ENCODE measurements at regions not wholly inside any gene's neighbourhood (a gene's known extent, or its start where the extent isn't known, plus 50 kb on each side); places are given as distances from the start of the nearest gene placed in this dataset.
A peak's percentile ranks its signal among the peaks of the same experiment; 100 is the strongest.

DNA sequence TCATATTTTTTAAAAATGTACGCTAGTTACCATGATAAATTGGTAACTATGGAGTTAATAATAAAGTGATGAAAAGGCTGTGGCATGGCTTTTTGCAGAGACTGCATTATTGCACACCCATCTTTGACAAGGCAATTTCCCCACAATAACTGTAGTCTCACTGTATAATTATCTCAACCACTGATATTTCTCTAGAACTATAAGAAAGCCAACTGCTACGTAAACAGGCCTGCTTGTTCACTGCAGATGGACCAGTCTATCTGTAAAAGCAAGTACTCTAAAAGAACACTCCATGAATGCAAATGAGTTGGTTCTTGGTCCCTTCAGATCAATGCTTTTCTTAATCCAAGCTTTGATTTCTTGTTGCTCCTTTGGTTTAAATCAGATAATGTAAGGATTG is 218.7 kb downstream of the RBM43 start:
- no peak for DNase-seq
- peaks cover 2% of the 10 kb centered on the region for H3K27me3 Mint-ChIP-seq
- intact Hi-C loops (cut with DNase I, micrococcal nuclease) = no loop called here
- H3K4me1 Mint-ChIP-seq = no peaks in the 10 kb centered on the region
- H3K9me3 Mint-ChIP-seq (ENCODE audit: low read depth) = no peaks in the 10 kb centered on the region
- no peak overlapping the region for H3K27ac Mint-ChIP-seq
- no peak overlapping the region for H3K4me3 Mint-ChIP-seq
- no peak for ATAC-seq
- ChIA-PET CTCF (no interaction called here), POLR2A (no interaction called here)
- H3K36me3 Mint-ChIP-seq (ENCODE audit: low read depth) = no peaks in the 10 kb centered on the region

DNA sequence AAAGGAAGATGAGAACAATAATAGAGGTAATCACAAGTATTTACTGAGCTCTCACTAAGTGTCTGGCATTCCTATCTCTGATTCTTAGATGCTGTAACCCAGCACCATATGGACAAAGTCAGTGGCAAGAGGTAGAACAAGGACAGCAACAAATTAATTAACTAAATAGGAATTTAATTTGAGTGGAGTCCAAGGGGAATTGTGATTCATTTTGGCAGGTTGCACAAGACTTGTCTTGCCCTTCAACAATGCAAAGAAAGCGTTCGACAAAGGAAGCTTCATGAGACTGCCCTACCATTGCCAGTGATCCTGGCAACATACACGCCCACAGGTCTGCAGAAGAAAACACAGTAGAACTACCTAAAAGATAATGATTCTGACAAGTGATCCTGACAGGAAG is 221.6 kb downstream of the RBM43 start:
- H3K4me1 Mint-ChIP-seq = no peaks in the 10 kb centered on the region
- ATAC-seq (no peak), DNase-seq (no peak)
- H3K9me3 Mint-ChIP-seq (ENCODE audit: low read depth) = no peaks in the 10 kb centered on the region
- peaks cover 2% of the 10 kb centered on the region for H3K27me3 Mint-ChIP-seq
- ChIA-PET CTCF (no interaction called here), POLR2A (no interaction called here)
- no peak overlapping the region for H3K4me3 Mint-ChIP-seq
- H3K27ac Mint-ChIP-seq = no peak overlapping the region
- intact Hi-C loops (cut with DNase I, micrococcal nuclease) = no loop called here
- H3K36me3 Mint-ChIP-seq (ENCODE audit: low read depth) = no peaks in the 10 kb centered on the region

DNA sequence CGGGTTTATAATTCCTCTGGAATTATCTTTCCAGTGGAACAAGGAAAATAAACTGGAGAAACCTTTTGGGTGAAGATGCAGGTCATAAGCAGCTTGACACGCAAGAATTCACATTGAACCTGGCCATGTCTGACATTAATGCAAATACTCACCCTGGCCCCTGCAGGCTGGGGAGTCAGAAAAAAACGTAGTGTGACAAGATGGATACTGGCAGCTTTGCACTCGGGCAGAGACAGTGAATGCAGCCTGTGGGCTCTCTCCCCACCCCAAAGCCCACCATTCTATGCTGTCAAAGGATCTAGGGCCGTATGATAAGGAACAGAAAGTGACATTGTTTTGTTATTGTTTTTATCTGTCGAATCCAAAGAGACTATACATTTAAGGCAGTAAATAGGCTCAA is 223.1 kb downstream of the RBM43 start:
- H3K4me1 Mint-ChIP-seq = no peaks in the 10 kb centered on the region
- intact Hi-C loops (cut with DNase I, micrococcal nuclease) = no loop called here
- POLR2A ChIA-PET = no interaction called here
- DNase-seq = no peak
- CTCF ChIA-PET = interaction anchor here (0.6 kb wide), 1 partner anchor 109 kb away, joined by 3 read pairs; no protein-coding TSS in a partner anchor
- peaks cover 4% of the 10 kb centered on the region for H3K27me3 Mint-ChIP-seq
- no peak overlapping the region for H3K27ac Mint-ChIP-seq
- H3K36me3 Mint-ChIP-seq (ENCODE audit: low read depth) = no peaks in the 10 kb centered on the region
- no peaks in the 10 kb centered on the region for H3K9me3 Mint-ChIP-seq (ENCODE audit: low read depth)
- H3K4me3 Mint-ChIP-seq = no peak overlapping the region
- no peak for ATAC-seq

DNA sequence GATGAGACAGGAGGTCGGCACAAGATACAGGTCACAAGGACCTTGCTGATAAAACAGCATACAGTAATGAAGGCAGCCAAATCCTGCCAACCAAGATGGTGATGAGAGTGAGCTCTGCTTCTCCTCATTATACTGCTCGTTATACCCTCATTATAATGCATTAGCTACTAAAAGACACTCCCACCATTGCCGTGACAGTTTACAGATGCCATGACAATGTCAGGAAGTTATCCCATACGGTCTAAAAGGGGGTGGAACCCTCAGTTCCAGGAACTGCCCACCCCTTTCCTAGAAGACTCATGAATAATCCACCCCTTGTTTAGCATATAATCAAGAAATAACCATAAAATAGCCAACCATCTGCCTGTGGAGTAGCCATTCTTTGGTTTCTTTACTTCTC is 224.2 kb downstream of the RBM43 start:
- Mint-ChIP-seq H3K27me3 (peaks cover 2% of the 10 kb centered on the region), H3K4me1 (no peaks in the 10 kb centered on the region), H3K9me3 (ENCODE audit: low read depth) (no peaks in the 10 kb centered on the region), H3K27ac (no peak overlapping the region), H3K36me3 (ENCODE audit: low read depth) (no peaks in the 10 kb centered on the region), H3K4me3 (no peak overlapping the region)
- no peak for DNase-seq
- CTCF ChIA-PET = no interaction called here
- POLR2A ChIA-PET = no interaction called here
- ATAC-seq = no peak
- intact Hi-C loops (cut with DNase I, micrococcal nuclease) = no loop called here

DNA sequence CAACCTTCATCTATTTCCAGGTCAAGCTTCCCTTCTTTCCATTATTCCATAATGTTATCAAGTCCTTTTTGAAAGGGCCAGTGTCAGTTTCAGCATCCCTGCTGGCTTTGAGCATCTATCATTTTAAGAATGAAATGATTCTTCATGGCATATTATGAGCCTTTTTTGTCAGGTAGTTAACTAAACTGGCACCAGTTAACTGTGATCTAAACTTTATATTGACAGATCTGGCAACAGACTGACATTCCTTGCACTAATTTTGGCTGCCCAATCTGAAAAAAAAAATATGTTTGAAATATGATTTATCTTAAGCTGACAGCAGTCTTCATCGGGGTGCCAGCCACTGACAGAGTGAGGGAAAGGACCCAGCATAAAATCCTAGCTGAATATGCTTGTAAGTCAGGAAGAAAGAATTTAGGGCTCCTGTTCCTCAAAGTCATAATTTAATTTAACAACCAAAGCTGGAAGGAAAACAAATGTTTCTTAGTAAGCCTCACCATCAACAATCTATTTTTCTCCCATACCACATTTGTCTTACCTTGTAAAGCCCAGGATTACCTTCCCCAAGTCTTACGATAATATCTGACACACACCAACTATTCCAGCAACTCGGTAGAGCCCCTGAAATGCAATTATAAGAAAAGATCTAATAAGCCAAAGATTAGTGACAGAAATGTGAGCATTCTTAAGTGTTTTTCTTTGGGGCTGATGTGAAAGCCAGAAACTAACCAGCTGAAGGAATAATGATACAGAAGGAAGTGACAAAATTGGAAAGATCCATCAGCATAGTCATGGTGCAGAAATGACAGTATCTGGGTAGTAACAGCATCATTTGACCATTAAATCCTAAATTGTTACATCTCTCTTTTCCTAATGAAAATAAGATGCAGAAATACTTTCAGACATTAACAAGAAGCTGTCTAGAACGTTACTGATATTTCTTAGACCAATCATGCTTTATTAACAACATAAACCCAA is 228.1 kb downstream of the RBM43 start:
- H3K27me3 Mint-ChIP-seq = peaks cover 5% of the 10 kb centered on the region
- CTCF ChIA-PET = interaction anchor here (0.6 to 1.5 kb wide), 5 partner anchors 14 to 295 kb away, joined by 3 to 6 read pairs (median 3); no protein-coding TSS in a partner anchor
- H3K4me1 Mint-ChIP-seq = peaks cover 8% of the 10 kb centered on the region
- POLR2A ChIA-PET = no interaction called here
- no peak overlapping the region for H3K27ac Mint-ChIP-seq
- intact Hi-C loops (cut with DNase I, micrococcal nuclease) = no loop called here
- ATAC-seq (no peak), DNase-seq (no peak)
- no peaks in the 10 kb centered on the region for H3K36me3 Mint-ChIP-seq (ENCODE audit: low read depth)
- no peak overlapping the region for H3K4me3 Mint-ChIP-seq
- no peaks in the 10 kb centered on the region for H3K9me3 Mint-ChIP-seq (ENCODE audit: low read depth)

DNA sequence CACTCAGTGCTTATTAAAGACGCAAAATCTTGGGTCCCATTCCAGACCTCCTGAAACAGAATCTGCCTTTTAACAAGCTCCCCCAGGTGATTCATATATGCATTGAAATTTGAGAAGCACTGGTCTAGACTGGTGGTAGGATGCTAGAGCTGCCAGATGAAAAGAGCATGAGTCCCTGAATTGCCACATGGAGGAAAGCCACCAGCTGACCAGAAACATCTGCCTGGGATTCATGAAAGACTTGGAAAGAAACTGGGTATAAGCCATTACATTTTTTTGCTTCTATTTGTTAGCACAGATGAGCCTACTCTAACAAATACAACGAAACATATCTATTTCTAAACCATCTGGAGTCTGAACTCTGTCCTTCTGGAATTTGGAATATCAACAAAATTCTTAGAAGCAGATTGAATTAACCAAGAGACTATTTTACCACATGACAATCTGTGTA is 228.9 kb downstream of the RBM43 start:
- peaks cover 8% of the 10 kb centered on the region for H3K4me1 Mint-ChIP-seq
- H3K36me3 Mint-ChIP-seq (ENCODE audit: low read depth) = no peaks in the 10 kb centered on the region
- no peak overlapping the region for H3K27ac Mint-ChIP-seq
- DNase-seq = no peak
- H3K27me3 Mint-ChIP-seq = peaks cover 5% of the 10 kb centered on the region
- intact Hi-C loops (cut with DNase I, micrococcal nuclease) = no loop called here
- no peaks in the 10 kb centered on the region for H3K9me3 Mint-ChIP-seq (ENCODE audit: low read depth)
- H3K4me3 Mint-ChIP-seq = no peak overlapping the region
- POLR2A ChIA-PET = no interaction called here
- CTCF ChIA-PET = interaction anchor here (0.9 to 1.5 kb wide), 2 partner anchors 13 to 206 kb away, joined by 3 to 6 read pairs; no protein-coding TSS in a partner anchor
- no peak for ATAC-seq

DNA sequence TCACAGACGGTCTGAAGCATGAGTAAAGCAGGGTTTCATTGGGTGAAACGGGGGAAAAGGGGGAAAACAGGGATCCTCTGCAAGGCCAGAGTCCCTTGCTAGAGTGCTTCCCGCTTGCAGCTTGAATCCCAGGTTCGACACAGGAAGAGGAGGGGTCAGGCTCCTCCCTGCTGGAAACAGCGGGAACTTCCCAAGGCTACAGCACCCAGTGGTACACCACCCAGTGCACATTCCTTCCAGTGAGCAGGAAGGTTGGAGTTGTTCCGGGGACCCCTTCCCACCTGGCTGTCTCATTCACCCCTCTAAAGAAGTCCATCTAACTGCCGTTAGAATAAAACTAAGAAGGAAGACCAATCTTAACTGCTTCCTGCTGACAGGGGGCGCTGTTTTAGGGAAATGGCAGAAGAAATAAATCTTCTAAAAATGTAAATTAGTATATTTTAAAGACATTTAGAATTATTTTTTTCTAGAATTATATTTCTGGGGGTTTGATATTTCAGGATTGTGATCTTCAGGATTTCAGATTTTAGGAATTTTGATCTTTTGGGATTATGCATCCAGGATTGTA is 230.9 kb downstream of the RBM43 start:
- POLR2A ChIA-PET = no interaction called here
- CTCF ChIA-PET = interaction anchor here (1.4 to 1.5 kb wide), 3 partner anchors 14 to 208 kb away, joined by 4 to 5 read pairs (median 4); no protein-coding TSS in a partner anchor
- Mint-ChIP-seq H3K27ac (no peak overlapping the region), H3K4me1 (peaks cover 8% of the 10 kb centered on the region), H3K4me3 (no peak overlapping the region), H3K9me3 (ENCODE audit: low read depth) (no peaks in the 10 kb centered on the region), H3K36me3 (ENCODE audit: low read depth) (no peaks in the 10 kb centered on the region), H3K27me3 (peaks cover 5% of the 10 kb centered on the region)
- intact Hi-C loops (cut with DNase I, micrococcal nuclease) = no loop called here
- ATAC-seq (no peak), DNase-seq (peak; percentile 29)

DNA sequence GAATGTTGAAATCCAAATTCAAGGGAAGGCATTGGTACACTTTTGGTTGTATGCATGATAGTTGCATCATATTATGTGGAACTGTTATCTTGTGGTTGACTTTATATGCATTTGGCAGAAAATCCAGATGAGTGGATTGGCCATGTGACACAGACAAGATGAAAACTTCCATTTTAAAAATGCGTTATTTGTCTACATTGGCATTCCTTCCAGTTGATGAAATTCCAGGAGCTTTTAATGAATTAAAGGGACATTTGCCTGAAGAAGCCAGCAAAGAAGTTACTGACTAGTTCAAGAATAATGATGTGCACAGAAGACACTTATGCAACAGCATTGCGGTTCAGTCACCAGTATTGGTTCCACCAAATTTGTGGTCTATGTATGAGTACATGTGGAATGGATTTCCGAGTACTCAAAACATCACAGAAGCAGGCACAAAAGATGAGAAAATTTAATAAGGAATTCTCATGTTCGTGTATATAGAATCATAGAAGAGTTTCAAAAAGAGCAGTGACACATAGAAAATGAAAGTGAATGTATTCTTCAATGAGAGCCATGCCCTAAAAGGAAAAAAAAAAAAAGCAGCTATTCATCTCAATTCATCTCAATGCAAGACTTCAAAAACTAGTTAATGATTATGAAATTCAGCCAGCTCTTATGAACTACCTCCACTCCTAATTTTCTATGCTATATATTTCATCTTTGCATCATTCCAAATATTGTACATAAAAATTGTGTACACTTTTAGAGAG is 232.1 kb downstream of the RBM43 start:
- Mint-ChIP-seq H3K9me3 (ENCODE audit: low read depth) (no peaks in the 10 kb centered on the region), H3K4me1 (peaks cover 8% of the 10 kb centered on the region), H3K36me3 (ENCODE audit: low read depth) (no peaks in the 10 kb centered on the region), H3K27me3 (peaks cover 3% of the 10 kb centered on the region), H3K27ac (no peak overlapping the region), H3K4me3 (no peak overlapping the region)
- intact Hi-C loops (cut with DNase I, micrococcal nuclease) = no loop called here
- DNase-seq = no peak
- CTCF ChIA-PET = interaction anchor here (0.6 kb wide), 1 partner anchor 209 kb away, joined by 3 read pairs; no protein-coding TSS in a partner anchor
- POLR2A ChIA-PET = no interaction called here
- peak; percentile 42 for ATAC-seq

DNA sequence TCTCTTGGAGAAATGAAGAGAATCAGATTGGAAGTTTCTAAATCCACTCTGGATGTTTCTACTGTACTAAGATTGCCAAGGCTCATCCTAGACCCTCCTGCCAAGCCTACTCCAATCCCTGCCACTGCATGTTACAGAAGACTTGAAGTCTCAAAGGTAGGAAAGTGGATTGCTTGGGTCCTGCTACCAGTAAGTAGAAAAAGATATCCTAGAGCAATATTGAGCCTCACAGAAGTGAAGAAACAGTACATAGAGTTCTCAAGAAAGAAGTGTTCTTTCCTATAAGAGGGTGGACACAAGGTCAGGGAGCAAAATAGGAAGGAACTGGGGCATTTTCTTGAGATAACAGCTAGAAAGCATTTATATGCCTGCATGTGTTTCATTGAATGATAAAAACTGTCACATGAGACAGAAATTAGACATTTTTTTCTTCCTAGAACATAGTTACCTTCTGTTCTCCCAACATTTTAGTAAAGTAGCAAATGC is 232.9 kb downstream of the RBM43 start:
- H3K27me3 Mint-ChIP-seq = peaks cover 3% of the 10 kb centered on the region
- POLR2A ChIA-PET = no interaction called here
- DNase-seq (no peak), ATAC-seq (no peak)
- CTCF ChIA-PET = no interaction called here
- H3K27ac Mint-ChIP-seq = no peak overlapping the region
- intact Hi-C loops (cut with DNase I, micrococcal nuclease) = no loop called here
- H3K36me3 Mint-ChIP-seq (ENCODE audit: low read depth) = no peaks in the 10 kb centered on the region
- peaks cover 8% of the 10 kb centered on the region for H3K4me1 Mint-ChIP-seq
- no peak overlapping the region for H3K4me3 Mint-ChIP-seq
- H3K9me3 Mint-ChIP-seq (ENCODE audit: low read depth) = no peaks in the 10 kb centered on the region

DNA sequence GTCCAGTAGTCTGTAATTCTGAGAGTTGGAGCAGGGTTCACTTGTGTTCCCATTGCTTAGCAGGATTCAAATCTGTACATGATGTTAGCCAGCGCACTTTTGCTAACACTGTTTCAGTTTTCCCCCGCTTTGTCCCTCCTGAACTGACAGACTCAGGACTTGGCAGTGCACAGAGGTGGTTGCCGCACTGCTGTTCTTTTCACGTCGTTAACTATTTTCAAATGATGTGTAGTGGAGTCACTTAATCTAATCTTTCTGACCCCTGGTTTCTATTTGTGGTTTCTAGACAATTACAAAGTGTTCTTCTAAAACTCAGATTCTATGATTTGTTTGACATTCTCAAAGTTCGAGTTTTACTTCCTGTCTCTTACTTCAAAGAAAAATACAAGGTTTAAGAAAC is 234.5 kb downstream of the RBM43 start:
- H3K36me3 Mint-ChIP-seq (ENCODE audit: low read depth) = no peaks in the 10 kb centered on the region

DNA sequence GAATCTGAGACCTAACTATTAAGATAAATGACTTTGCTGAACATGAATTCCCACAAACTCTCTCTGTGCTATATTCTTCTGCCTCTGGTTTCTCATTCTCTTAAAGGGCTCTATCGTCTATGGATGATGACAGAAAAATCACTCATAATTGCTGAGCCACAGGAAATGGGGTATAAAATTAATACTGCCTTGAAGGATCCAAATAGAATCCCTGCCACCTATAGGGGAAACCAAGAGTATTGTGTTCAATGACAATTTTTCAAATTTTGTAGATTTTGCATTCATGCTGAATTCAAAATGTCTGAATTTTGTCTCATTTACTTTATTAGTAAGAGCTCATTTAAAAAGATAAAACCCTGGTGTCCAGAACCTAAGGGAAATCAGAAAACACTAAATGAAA is 235.8 kb downstream of the RBM43 start:
- Mint-ChIP-seq H3K4me1 (peaks cover 8% of the 10 kb centered on the region), H3K27me3 (peaks cover 2% of the 10 kb centered on the region), H3K36me3 (ENCODE audit: low read depth) (no peaks in the 10 kb centered on the region), H3K27ac (no peak overlapping the region), H3K4me3 (no peak overlapping the region), H3K9me3 (ENCODE audit: low read depth) (no peaks in the 10 kb centered on the region)
- no peak for DNase-seq
- intact Hi-C loops (cut with DNase I, micrococcal nuclease) = no loop called here
- ATAC-seq = no peak
- ChIA-PET CTCF (no interaction called here), POLR2A (no interaction called here)

More for the DNA sequence above, 234.5 kb downstream of the RBM43 start:
- intact Hi-C loops (cut with DNase I, micrococcal nuclease) = no loop called here
- Mint-ChIP-seq H3K9me3 (ENCODE audit: low read depth) (no peaks in the 10 kb centered on the region), H3K27ac (no peak overlapping the region), H3K4me3 (no peak overlapping the region), H3K27me3 (peaks cover 5% of the 10 kb centered on the region), H3K4me1 (peaks cover 8% of the 10 kb centered on the region)
- DNase-seq (no peak), ATAC-seq (no peak)
- ChIA-PET POLR2A (no interaction called here), CTCF (no interaction called here)

All from activated CD4-positive, alpha-beta T cell treated with anti-CD3 and anti-CD28 coated beads for 36 hours (primary cell).